HEK293 (cell line): ENCODE measurements at regions not wholly inside any gene's neighbourhood (a gene's known extent, or its start where the extent isn't known, plus 50 kb on each side); places are given as distances from the start of the nearest gene placed in this dataset.

Experiments used
- RBAK ChIP-seq: fragments of 450-650 bp; formaldehyde crosslinking; IDR thresholded peaks from 2 replicates; pipeline ENCODE4 v1.5.1; 2016; ENCODE audit warnings: missing biosample characterization, missing genetic modification characterization
- SCRT2 ChIP-seq: fragments of 450-650 bp; formaldehyde crosslinking; IDR thresholded peaks from 2 replicates; pipeline ENCODE4 v1.5.1; 2016; ENCODE audit warnings: missing biosample characterization, missing genetic modification characterization
- YY1 ChIP-seq: fragments of 450-650 bp; formaldehyde crosslinking; IDR thresholded peaks from 2 replicates; pipeline ENCODE4 v1.5.1; 2018; ENCODE audit warnings: missing biosample characterization, missing genetic modification characterization
- ZFP69B ChIP-seq: fragments of 450-650 bp; formaldehyde crosslinking; IDR thresholded peaks from 2 replicates; pipeline ENCODE4 v1.5.1; 2016; ENCODE audit warnings: missing biosample characterization, missing genetic modification characterization
- ZNF121 ChIP-seq: fragments of 450-650 bp; formaldehyde crosslinking; IDR thresholded peaks from 2 replicates; pipeline ENCODE4 v1.5.1; 2016; ENCODE audit warnings: missing biosample characterization, missing genetic modification characterization
- ZNF24 ChIP-seq: fragments of 450-650 bp; formaldehyde crosslinking; IDR thresholded peaks from 2 replicates; pipeline ENCODE4 v1.5.1; 2016; ENCODE audit warnings: missing biosample characterization, missing genetic modification characterization
- ZNF791 ChIP-seq: fragments of 450-650 bp; formaldehyde crosslinking; IDR thresholded peaks from 2 replicates; pipeline ENCODE4 v1.5.1; 2016; ENCODE audit warnings: missing biosample characterization, missing genetic modification characterization
- TF ChIP-seq, protein P1 (sequence below): fragments of 450-650 bp; formaldehyde crosslinking; IDR thresholded peaks from 2 replicates; pipeline ENCODE4 v1.5.1; 2016; ENCODE audit warnings: missing biosample characterization, missing genetic modification characterization
- TF ChIP-seq, protein P2 (sequence below): fragments of 450-650 bp; formaldehyde crosslinking; IDR thresholded peaks from 2 replicates; pipeline ENCODE4 v1.5.1; 2016; ENCODE audit warnings: missing biosample characterization, missing genetic modification characterization
- TF ChIP-seq, protein P3 (sequence below): fragments of 450-650 bp; formaldehyde crosslinking; IDR thresholded peaks from 2 replicates; pipeline ENCODE4 v1.5.1; 2017; ENCODE audit warnings: missing biosample characterization, mild to moderate bottlenecking, missing genetic modification characterization, moderate library complexity
- TF ChIP-seq, protein P4 (sequence below): fragments of 450-650 bp; formaldehyde crosslinking; IDR thresholded peaks from 2 replicates; pipeline ENCODE4 v1.5.1; 2016; ENCODE audit warnings: missing biosample characterization, missing genetic modification characterization
- TF ChIP-seq, protein P5 (sequence below): fragments of 450-650 bp; formaldehyde crosslinking; IDR thresholded peaks from 2 replicates; pipeline ENCODE4 v1.5.1; 2016; ENCODE audit warnings: missing biosample characterization, missing genetic modification characterization

DNA sequence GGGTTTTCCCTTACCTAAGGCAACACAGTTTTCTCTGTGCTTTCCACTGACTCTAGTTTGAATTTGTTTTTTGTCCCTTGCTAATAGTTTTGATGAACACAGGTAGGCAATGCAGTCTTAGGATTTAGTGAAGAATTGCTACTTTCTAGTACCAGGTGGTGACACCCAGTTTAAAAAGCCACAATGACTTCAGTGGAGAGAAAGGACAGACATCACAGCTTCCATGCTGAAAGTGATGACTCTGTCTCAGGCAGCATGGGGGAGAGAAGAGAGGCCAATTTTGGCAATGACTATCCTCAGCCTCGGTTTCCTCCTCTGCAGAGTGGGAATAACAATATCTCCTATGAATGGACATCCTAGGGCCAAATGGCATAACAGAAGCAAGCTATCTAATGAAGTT, 118.8 kb downstream of the AXIN2 start:
- TF ChIP-seq, protein P1, sequence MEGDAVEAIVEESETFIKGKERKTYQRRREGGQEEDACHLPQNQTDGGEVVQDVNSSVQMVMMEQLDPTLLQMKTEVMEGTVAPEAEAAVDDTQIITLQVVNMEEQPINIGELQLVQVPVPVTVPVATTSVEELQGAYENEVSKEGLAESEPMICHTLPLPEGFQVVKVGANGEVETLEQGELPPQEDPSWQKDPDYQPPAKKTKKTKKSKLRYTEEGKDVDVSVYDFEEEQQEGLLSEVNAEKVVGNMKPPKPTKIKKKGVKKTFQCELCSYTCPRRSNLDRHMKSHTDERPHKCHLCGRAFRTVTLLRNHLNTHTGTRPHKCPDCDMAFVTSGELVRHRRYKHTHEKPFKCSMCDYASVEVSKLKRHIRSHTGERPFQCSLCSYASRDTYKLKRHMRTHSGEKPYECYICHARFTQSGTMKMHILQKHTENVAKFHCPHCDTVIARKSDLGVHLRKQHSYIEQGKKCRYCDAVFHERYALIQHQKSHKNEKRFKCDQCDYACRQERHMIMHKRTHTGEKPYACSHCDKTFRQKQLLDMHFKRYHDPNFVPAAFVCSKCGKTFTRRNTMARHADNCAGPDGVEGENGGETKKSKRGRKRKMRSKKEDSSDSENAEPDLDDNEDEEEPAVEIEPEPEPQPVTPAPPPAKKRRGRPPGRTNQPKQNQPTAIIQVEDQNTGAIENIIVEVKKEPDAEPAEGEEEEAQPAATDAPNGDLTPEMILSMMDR: no peak
- TF ChIP-seq ZFP69B (tag by site-specific recombination) (no peak), ZNF121 (tag by site-specific recombination) (no peak), SCRT2 (tag by site-specific recombination) (no peak), ZNF24 (tag by site-specific recombination) (no peak), YY1 (tag by site-specific recombination) (no peak), ZNF791 (tag by site-specific recombination) (no peak), RBAK (no peak)
- TF ChIP-seq, protein P2, sequence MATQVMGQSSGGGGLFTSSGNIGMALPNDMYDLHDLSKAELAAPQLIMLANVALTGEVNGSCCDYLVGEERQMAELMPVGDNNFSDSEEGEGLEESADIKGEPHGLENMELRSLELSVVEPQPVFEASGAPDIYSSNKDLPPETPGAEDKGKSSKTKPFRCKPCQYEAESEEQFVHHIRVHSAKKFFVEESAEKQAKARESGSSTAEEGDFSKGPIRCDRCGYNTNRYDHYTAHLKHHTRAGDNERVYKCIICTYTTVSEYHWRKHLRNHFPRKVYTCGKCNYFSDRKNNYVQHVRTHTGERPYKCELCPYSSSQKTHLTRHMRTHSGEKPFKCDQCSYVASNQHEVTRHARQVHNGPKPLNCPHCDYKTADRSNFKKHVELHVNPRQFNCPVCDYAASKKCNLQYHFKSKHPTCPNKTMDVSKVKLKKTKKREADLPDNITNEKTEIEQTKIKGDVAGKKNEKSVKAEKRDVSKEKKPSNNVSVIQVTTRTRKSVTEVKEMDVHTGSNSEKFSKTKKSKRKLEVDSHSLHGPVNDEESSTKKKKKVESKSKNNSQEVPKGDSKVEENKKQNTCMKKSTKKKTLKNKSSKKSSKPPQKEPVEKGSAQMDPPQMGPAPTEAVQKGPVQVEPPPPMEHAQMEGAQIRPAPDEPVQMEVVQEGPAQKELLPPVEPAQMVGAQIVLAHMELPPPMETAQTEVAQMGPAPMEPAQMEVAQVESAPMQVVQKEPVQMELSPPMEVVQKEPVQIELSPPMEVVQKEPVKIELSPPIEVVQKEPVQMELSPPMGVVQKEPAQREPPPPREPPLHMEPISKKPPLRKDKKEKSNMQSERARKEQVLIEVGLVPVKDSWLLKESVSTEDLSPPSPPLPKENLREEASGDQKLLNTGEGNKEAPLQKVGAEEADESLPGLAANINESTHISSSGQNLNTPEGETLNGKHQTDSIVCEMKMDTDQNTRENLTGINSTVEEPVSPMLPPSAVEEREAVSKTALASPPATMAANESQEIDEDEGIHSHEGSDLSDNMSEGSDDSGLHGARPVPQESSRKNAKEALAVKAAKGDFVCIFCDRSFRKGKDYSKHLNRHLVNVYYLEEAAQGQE (tag by site-specific recombination): no peak
- TF ChIP-seq, protein P3, sequence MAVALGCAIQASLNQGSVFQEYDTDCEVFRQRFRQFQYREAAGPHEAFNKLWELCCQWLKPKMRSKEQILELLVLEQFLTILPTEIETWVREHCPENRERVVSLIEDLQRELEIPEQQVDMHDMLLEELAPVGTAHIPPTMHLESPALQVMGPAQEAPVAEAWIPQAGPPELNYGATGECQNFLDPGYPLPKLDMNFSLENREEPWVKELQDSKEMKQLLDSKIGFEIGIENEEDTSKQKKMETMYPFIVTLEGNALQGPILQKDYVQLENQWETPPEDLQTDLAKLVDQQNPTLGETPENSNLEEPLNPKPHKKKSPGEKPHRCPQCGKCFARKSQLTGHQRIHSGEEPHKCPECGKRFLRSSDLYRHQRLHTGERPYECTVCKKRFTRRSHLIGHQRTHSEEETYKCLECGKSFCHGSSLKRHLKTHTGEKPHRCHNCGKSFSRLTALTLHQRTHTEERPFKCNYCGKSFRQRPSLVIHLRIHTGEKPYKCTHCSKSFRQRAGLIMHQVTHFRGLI: no peak
- TF ChIP-seq, protein P4, sequence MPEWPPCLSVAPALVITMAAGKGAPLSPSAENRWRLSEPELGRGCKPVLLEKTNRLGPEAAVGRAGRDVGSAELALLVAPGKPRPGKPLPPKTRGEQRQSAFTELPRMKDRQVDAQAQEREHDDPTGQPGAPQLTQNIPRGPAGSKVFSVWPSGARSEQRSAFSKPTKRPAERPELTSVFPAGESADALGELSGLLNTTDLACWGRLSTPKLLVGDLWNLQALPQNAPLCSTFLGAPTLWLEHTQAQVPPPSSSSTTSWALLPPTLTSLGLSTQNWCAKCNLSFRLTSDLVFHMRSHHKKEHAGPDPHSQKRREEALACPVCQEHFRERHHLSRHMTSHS (tag by site-specific recombination): no peak
- TF ChIP-seq, protein P5, sequence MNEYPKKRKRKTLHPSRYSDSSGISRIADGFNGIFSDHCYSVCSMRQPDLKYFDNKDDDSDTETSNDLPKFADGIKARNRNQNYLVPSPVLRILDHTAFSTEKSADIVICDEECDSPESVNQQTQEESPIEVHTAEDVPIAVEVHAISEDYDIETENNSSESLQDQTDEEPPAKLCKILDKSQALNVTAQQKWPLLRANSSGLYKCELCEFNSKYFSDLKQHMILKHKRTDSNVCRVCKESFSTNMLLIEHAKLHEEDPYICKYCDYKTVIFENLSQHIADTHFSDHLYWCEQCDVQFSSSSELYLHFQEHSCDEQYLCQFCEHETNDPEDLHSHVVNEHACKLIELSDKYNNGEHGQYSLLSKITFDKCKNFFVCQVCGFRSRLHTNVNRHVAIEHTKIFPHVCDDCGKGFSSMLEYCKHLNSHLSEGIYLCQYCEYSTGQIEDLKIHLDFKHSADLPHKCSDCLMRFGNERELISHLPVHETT (tag by site-specific recombination): no peak
